Smooth muscle cell (in vitro differentiated cells): ENCODE measurements at regions not wholly inside any gene's neighbourhood (a gene's known extent, or its start where the extent isn't known, plus 50 kb on each side); places are given as distances from the start of the nearest gene placed in this dataset.

Source experiments
- DNase-seq: peaks from one replicate; lab custom pipeline; 2025; ENCODE audit not compliant: unreplicated experiment; lab: John Stamatoyannopoulos, UW
- H2AFZ ChIP-seq: fragments of 200-600 bp; sonication (generic); 2 replicates; pipeline ENCODE4 v1.6.0; 2016; ENCODE audit warnings: antibody characterized with exemption, low read depth, mild to moderate bottlenecking
- H3F3A ChIP-seq: fragments of 200-600 bp; sonication (generic); 2 replicates; pipeline ENCODE4 v1.6.0; 2017; ENCODE audit warnings: antibody characterized with exemption, low read depth
- H3K27ac ChIP-seq: fragments of 200-600 bp; sonication (generic); 2 replicates; pipeline ENCODE4 v1.5.1; 2016; ENCODE audit warnings: low read depth, mild to moderate bottlenecking
- H3K27me3 ChIP-seq: fragments of 200-600 bp; sonication (generic); 2 replicates; pipeline ENCODE4 v1.6.1; 2016; ENCODE audit warnings: low read depth, mild to moderate bottlenecking
- H3K36me3 ChIP-seq: fragments of 200-600 bp; sonication (generic); 2 replicates; pipeline ENCODE4 v1.5.1; 2016; ENCODE audit warnings: low read depth
- H3K4me1 ChIP-seq: fragments of 200-600 bp; sonication (generic); 2 replicates; pipeline ENCODE4 v1.5.1; 2016; ENCODE audit warnings: low read depth
- H3K4me2 ChIP-seq: fragments of 200-600 bp; sonication (generic); 2 replicates; pipeline ENCODE4 v1.6.0; 2016; ENCODE audit warnings: mild to moderate bottlenecking
- H3K4me3 ChIP-seq: fragments of 200-600 bp; sonication (generic); 2 replicates; pipeline ENCODE4 v1.5.1; 2016; ENCODE audit warnings: mild to moderate bottlenecking
- H3K79me2 ChIP-seq: fragments of 200-600 bp; sonication (generic); 2 replicates; pipeline ENCODE4 v1.6.0; 2016; ENCODE audit warnings: low read depth, mild to moderate bottlenecking
- H3K9ac ChIP-seq: fragments of 200-600 bp; sonication (generic); 2 replicates; pipeline ENCODE4 v1.6.0; 2016; ENCODE audit warnings: low read depth
- H3K9me3 ChIP-seq: fragments of 200-600 bp; sonication (generic); replicated peaks from 2 replicates; pipeline ENCODE4 v1.5.1; 2016; ENCODE audit warnings: low read depth
- H4K20me1 ChIP-seq: fragments of 200-600 bp; sonication (generic); 2 replicates; pipeline ENCODE4 v1.6.0; 2016; ENCODE audit warnings: low read depth
- CTCF ChIP-seq: fragments of 200-600 bp; sonication (generic); IDR thresholded peaks from 2 replicates; pipeline ENCODE4 v1.5.1; 2017; ENCODE audit warnings: borderline replicate concordance, mild to moderate bottlenecking, antibody characterized with exemption; ENCODE audit not compliant: insufficient read depth, poor library complexity, severe bottlenecking
- WGBS: methylation state at CpG from one replicate; pipeline ENCODE4 v1.1.7; 2016; ENCODE audit warnings: low lambda C conversion rate; 5-methylcytosine and 5-hydroxymethylcytosine counted together

- WGBS: 97% methylated on average over 31 of the region's 31 CpGs
- no peak overlapping the region for H3K9ac ChIP-seq
- no peak overlapping the region for H3K4me3 ChIP-seq
- DNase-seq: no peak
- no peak for TF ChIP-seq CTCF
- H2AFZ ChIP-seq: no peak overlapping the region
- peaks cover 5% of the 10 kb centered on the region for H3K4me1 ChIP-seq
- no peaks in the 10 kb centered on the region for H3K9me3 ChIP-seq
- no peaks in the 10 kb centered on the region for H3F3A ChIP-seq
- no peak overlapping the region for H3K4me2 ChIP-seq
- H4K20me1 ChIP-seq: no peaks in the 10 kb centered on the region
- no peak overlapping the region for H3K27ac ChIP-seq
- H3K79me2 ChIP-seq: no peaks in the 10 kb centered on the region
- H3K27me3 ChIP-seq: no peaks in the 10 kb centered on the region
- H3K36me3 ChIP-seq: no peaks in the 10 kb centered on the region
Measured at GRCh38 chr20:47968541-47969310, 183.4 kb upstream of the SULF2 start.

GRCh38 chr20:47964149-47964548 is 178.9 kb upstream of the SULF2 start:
- Histone ChIP-seq H2AFZ (no peak overlapping the region), H3K79me2 (no peaks in the 10 kb centered on the region), H3F3A (no peaks in the 10 kb centered on the region), H3K4me3 (no peak overlapping the region), H3K4me1 (no peaks in the 10 kb centered on the region), H3K27ac (no peak overlapping the region), H4K20me1 (no peaks in the 10 kb centered on the region), H3K36me3 (no peaks in the 10 kb centered on the region), H3K9me3 (no peaks in the 10 kb centered on the region), H3K4me2 (no peak overlapping the region), H3K9ac (no peak overlapping the region), H3K27me3 (no peaks in the 10 kb centered on the region)
- 79% methylated on average over 5 of the region's 5 CpGs for WGBS
- TF ChIP-seq CTCF: no peak
- no peak for DNase-seq

- H3K27me3 ChIP-seq: no peaks in the 10 kb centered on the region
- H3K36me3 ChIP-seq: no peaks in the 10 kb centered on the region
- no peaks in the 10 kb centered on the region for H3F3A ChIP-seq
- H2AFZ ChIP-seq: no peak overlapping the region
- H4K20me1 ChIP-seq: no peaks in the 10 kb centered on the region
- H3K4me1 ChIP-seq: no peaks in the 10 kb centered on the region
- H3K9me3 ChIP-seq: no peaks in the 10 kb centered on the region
- no peak overlapping the region for H3K27ac ChIP-seq
- DNase-seq: no peak
- no peak for TF ChIP-seq CTCF
- no peak overlapping the region for H3K4me2 ChIP-seq
- H3K4me3 ChIP-seq: no peak overlapping the region
- no peaks in the 10 kb centered on the region for H3K79me2 ChIP-seq
- WGBS: 72% methylated on average over 8 of the region's 8 CpGs
- H3K9ac ChIP-seq: no peak overlapping the region
Measured at GRCh38 chr20:47963022-47963421, 177.7 kb upstream of the SULF2 start.
